Breast epithelium (tissue), 4 donors: ENCODE measurements at regions not wholly inside any gene's neighbourhood (a gene's known extent, or its start where the extent isn't known, plus 50 kb on each side); places are given as distances from the start of the nearest gene placed in this dataset.

Experiments
- DNase-seq, 2 donors: peaks; one replicate each; pipeline ENCODE4 v3.0.0-alpha.2; 2019; ENCODE audit warnings: low spot score in 2 of 2
- H3K27ac ChIP-seq, 2 donors: fragments of 200-600 bp; sonication (generic) in 1 of 2; one replicate each; pipeline ENCODE4 v1.5.1; 2016 to 2019; ENCODE audit warnings: mild to moderate bottlenecking in 1 of 2
- H3K27me3 ChIP-seq, 2 donors: fragments of 200-600 bp; sonication (generic) in 1 of 2; one replicate each; pipeline versions ENCODE4 v1.5.1 to v1.6.0; 2017 to 2019; ENCODE audit warnings: control low read depth in 1 of 2, mild to moderate bottlenecking in 1 of 2
- H3K36me3 ChIP-seq: fragments of 200-600 bp; one replicate; pipeline ENCODE4 v1.5.1; 2019
- H3K4me1 ChIP-seq, 2 donors: fragments of 200-600 bp; sonication (generic); one replicate each; pipeline ENCODE4 v1.5.1; 2016 to 2019; ENCODE audit warnings: control low read depth in 1 of 2
- H3K4me3 ChIP-seq, 3 donors: fragments of 200-600 bp; sonication (generic); 1 replicate in 2 of 3; 2 replicates in 1 of 3; pipeline ENCODE4 v1.5.1; 2016 to 2019; ENCODE audit warnings: mild to moderate bottlenecking in 3 of 3, moderate library complexity in 2 of 3
- H3K9me3 ChIP-seq, 2 donors: fragments of 200-600 bp; sonication (generic) in 1 of 2; one replicate each; pipeline ENCODE4 v1.5.1; 2016 to 2019; ENCODE audit warnings: control low read depth in 1 of 2
- POLR2A ChIP-seq: fragments of 450-650 bp; IDR thresholded peaks from one replicate; pipeline ENCODE4 v1.6.1; 2016; ENCODE audit warnings: antibody characterized with exemption, mild to moderate bottlenecking, moderate library complexity
- POLR2AphosphoS5 ChIP-seq, 3 donors: sonication (generic); formaldehyde crosslinking; IDR thresholded peaks; one replicate each; pipeline ENCODE4 v1.6.1; 2017; ENCODE audit warnings: antibody characterized with exemption in 3 of 3
- intact Hi-C: fragments of 100-400 bp; cut with DNase I; formaldehyde crosslinking; loops from one replicate; pipeline ENCODE4 v1.15.1; 2023; ENCODE audit warnings: low total_unique reads
- TF ChIP-seq, protein P1 (sequence below), 3 donors: fragments of 450-650 bp; IDR thresholded peaks; one replicate each; pipeline ENCODE4 v1.5.1; 2016 to 2017; ENCODE audit warnings: antibody characterized with exemption in 3 of 3, mild to moderate bottlenecking in 3 of 3, moderate library complexity in 3 of 3

DNA sequence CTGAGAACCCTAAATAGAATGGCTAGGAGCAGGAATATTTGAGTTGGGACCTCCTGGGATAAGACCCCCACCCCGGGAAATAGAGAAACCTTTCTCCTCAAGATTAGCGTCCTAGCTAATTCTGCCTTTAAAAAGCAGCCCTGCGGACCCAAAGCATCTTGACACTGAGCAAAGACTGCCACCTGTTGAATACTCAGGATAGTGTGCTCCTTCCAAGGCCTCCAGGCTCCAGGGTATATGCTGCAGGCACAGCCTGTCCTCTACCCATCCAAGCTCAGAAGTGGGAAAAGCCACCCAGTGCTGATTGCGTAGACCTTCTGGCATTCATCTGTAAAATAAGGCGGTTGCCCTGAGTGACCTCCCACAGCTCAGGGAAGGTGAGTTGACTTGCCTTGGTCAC, 456.2 kb upstream of the DYNLRB2 start:
- no peaks in the 10 kb centered on the region for H3K36me3 ChIP-seq
- H3K27me3 ChIP-seq, result no peaks in the 10 kb centered on the region
- no peak for TF ChIP-seq POLR2A
- no peak for TF ChIP-seq POLR2AphosphoS5 (IDR thresholded peaks at IDR 0.05)
- TF ChIP-seq, protein P1, sequence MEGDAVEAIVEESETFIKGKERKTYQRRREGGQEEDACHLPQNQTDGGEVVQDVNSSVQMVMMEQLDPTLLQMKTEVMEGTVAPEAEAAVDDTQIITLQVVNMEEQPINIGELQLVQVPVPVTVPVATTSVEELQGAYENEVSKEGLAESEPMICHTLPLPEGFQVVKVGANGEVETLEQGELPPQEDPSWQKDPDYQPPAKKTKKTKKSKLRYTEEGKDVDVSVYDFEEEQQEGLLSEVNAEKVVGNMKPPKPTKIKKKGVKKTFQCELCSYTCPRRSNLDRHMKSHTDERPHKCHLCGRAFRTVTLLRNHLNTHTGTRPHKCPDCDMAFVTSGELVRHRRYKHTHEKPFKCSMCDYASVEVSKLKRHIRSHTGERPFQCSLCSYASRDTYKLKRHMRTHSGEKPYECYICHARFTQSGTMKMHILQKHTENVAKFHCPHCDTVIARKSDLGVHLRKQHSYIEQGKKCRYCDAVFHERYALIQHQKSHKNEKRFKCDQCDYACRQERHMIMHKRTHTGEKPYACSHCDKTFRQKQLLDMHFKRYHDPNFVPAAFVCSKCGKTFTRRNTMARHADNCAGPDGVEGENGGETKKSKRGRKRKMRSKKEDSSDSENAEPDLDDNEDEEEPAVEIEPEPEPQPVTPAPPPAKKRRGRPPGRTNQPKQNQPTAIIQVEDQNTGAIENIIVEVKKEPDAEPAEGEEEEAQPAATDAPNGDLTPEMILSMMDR (IDR thresholded peaks at IDR 0.05), result peak in 2 of 3 donors; percentile 59 to 61
- no peaks in the 10 kb centered on the region for H3K9me3 ChIP-seq
- DNase-seq, result peak in 1 of 2 donors; percentile 33
- H3K27ac ChIP-seq, result peak overlapping the region in 1 of 2 donors; percentile 35
- no peaks in the 10 kb centered on the region for H3K4me1 ChIP-seq
- H3K4me3 ChIP-seq, result peak overlapping the region in 1 of 3 donors; percentile 39
- intact Hi-C loops, result loop anchor here (5.0 kb wide), 1 partner anchor 422 kb away; no protein-coding TSS in a partner anchor

DNA sequence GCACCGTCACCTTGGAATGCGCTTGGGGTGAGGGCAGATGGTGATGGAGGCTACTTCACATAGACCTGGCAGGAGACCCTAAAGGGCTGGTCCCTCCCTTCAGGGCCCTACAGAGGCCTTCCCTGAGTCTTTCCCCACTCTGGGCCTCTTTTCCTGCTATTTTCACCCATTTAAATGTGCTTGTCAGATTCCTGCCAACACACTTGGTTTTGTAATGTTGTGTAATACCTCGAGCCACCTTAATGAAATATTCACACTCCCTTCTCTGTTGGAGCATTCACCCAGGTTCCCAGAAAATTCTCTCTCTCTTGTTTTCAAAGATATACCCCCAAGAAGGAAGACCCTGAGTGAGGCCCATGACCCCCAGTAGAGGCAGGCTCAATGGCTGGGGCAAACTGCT, 456.6 kb upstream of the DYNLRB2 start:
- Histone ChIP-seq H3K27ac (peak overlapping the region in 1 of 2 donors; percentile 35), H3K36me3 (no peaks in the 10 kb centered on the region), H3K27me3 (no peaks in the 10 kb centered on the region), H3K4me3 (peak overlapping the region in 1 of 3 donors; percentile 39), H3K9me3 (no peaks in the 10 kb centered on the region), H3K4me1 (no peaks in the 10 kb centered on the region)
- intact Hi-C loops, result loop anchor here (5.0 kb wide), 1 partner anchor 422 kb away; no protein-coding TSS in a partner anchor
- DNase-seq, result no peak
- TF ChIP-seq POLR2AphosphoS5 (IDR thresholded peaks at IDR 0.05) (no peak), POLR2A (no peak)
- TF ChIP-seq, protein P1 (IDR thresholded peaks at IDR 0.05), result no peak

DNA sequence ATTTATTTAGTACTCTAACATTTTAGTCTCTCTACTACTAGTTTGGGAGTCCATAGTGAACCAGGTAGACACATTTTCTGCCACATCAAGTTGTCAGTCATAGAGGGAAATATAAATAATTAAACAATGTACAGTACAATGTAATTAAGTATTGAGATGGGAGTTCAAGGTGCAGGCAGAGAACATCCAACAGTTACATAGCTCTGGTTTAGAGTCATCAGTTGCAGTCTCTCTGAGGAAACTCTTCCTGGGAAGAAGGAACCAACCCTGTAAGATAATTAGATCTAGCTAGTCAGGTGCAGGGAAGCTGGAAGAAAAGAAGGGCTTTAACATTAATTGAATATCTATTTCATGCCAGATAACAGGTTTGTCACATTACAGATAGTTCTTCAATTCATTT, 457.9 kb upstream of the DYNLRB2 start:
- Histone ChIP-seq H3K27ac (no peak overlapping the region), H3K36me3 (no peaks in the 10 kb centered on the region), H3K4me1 (no peaks in the 10 kb centered on the region), H3K4me3 (no peak overlapping the region), H3K27me3 (no peaks in the 10 kb centered on the region), H3K9me3 (no peaks in the 10 kb centered on the region)
- no peak for DNase-seq
- TF ChIP-seq POLR2A, result no peak
- TF ChIP-seq, protein P1 (IDR thresholded peaks at IDR 0.05), result no peak
- TF ChIP-seq POLR2AphosphoS5 (IDR thresholded peaks at IDR 0.05), result no peak
- intact Hi-C loops, result loop anchor here (5.0 kb wide), 1 partner anchor 421 kb away; no protein-coding TSS in a partner anchor

DNA sequence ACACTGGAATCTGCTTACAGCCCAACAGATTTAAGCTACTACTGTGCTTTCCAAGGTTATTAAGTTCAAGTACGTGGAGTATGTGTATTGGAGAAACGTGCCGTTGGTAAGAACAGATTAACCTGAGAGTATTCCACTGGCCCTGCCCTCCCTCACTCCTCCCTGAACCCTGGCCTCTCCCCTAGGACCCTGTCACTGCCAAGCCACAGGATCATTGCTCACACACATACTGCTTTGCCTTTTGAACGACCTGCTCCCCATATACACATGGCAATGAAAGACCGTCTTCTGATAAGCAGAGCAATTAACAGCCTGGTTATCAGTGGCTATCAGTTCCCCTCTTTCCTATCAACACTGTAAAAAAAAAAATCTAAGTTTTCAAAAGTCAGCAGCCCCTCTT, 458.9 kb upstream of the DYNLRB2 start:
- H3K27ac ChIP-seq, result no peak overlapping the region
- H3K9me3 ChIP-seq, result no peaks in the 10 kb centered on the region
- no peak overlapping the region for H3K4me3 ChIP-seq
- intact Hi-C loops, result loop anchor here (5.0 kb wide), 1 partner anchor 420 kb away; no protein-coding TSS in a partner anchor
- no peaks in the 10 kb centered on the region for H3K4me1 ChIP-seq
- H3K27me3 ChIP-seq, result no peaks in the 10 kb centered on the region
- TF ChIP-seq, protein P1 (IDR thresholded peaks at IDR 0.05), result no peak
- TF ChIP-seq POLR2A (no peak), POLR2AphosphoS5 (IDR thresholded peaks at IDR 0.05) (no peak)
- H3K36me3 ChIP-seq, result no peaks in the 10 kb centered on the region
- DNase-seq, result no peak

DNA sequence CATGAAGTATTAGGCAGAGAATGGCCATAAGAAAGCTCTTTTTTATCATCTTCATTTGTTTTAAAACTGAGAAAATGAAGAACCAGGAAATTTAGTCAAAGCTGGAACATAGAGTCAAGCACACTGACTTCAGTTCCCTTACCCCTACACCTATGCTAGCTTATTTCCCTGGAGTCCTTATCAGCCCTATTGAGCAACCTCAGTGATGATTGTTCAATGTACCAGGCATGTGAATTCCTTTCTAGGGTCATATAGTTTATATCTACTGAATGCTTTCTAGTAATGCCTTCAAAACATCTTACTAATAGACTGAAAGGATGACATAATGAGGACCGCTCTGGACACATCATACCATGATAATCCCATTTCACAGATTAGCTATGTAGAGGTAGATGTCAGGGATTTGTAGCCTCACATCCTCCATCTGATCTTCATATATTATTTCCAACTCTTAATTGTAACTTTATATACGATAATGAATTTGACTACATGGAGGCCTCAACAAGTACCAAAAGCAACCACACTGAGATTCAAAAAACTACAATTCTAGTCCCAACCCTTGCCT, 460.4 kb upstream of the DYNLRB2 start:
- no peak overlapping the region for H3K4me3 ChIP-seq
- intact Hi-C loops, result loop anchor here (5.0 kb wide), 1 partner anchor 418 kb away; no protein-coding TSS in a partner anchor
- no peak for DNase-seq
- H3K36me3 ChIP-seq, result no peaks in the 10 kb centered on the region
- H3K4me1 ChIP-seq, result no peaks in the 10 kb centered on the region
- H3K27ac ChIP-seq, result no peak overlapping the region
- TF ChIP-seq, protein P1 (IDR thresholded peaks at IDR 0.05), result no peak
- TF ChIP-seq POLR2AphosphoS5 (IDR thresholded peaks at IDR 0.05) (no peak), POLR2A (no peak)
- no peaks in the 10 kb centered on the region for H3K9me3 ChIP-seq
- no peaks in the 10 kb centered on the region for H3K27me3 ChIP-seq
